ENCODE measurements at regions not wholly inside any gene's neighbourhood (a gene's known extent, or its start where the extent isn't known, plus 50 kb on each side); places are given as distances from the start of the nearest gene placed in this dataset.

DNA sequence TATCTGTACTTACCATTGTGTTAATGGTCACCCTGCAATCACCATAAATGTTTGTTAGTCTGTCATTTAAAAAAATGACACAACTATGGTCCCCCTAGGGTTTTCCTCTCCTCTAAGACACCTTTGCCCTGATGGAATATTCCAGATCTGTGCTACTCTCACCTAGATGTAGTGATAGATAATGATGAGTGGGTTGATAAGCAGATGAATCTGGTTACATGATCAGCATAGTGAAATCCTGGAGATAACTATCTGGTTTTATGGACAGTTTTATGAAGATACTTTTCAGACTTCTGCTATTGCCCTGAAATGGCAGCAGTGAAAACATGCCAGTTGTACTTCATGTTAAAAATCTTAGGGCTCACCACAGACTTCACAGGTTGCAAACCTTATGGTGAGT lies 152.4 kb downstream of the GATA3 start:
- TF ChIP-seq POLR2A (IDR thresholded peaks at IDR 0.05; ENCODE audit: low read depth, low read length) (no peak), POLR2AphosphoS5 (IDR thresholded peaks at IDR 0.05; ENCODE audit: low read depth, low read length) (no peak), TAF1 (IDR thresholded peaks at IDR 0.05; ENCODE audit: borderline replicate concordance, low read depth, low read length) (no peak)
